Osteoblast (primary cell): ENCODE measurements at regions not wholly inside any gene's neighbourhood (a gene's known extent, or its start where the extent isn't known, plus 50 kb on each side); places are given as distances from the start of the nearest gene placed in this dataset.

Experiments
- DNase-seq: peaks from one replicate; pipeline ENCODE4 v3.0.0; 2011; ENCODE audit warnings: low spot score, mixed read lengths; ENCODE audit not compliant: insufficient read length; ENCODE audit errors: missing footprints
- H2AFZ ChIP-seq: 2 replicates; pipeline ENCODE4 v1.6.0; 2011; ENCODE audit warnings: mild to moderate bottlenecking, low read length
- H3K27ac ChIP-seq: 2 replicates; pipeline ENCODE4 v1.5.1; 2011; ENCODE audit warnings: mild to moderate bottlenecking, low read depth, low read length, moderate library complexity
- H3K27me3 ChIP-seq: 2 replicates; pipeline ENCODE4 v1.6.0; 2012; ENCODE audit warnings: mild to moderate bottlenecking, control low read depth, inconsistent platforms, low read length, moderate library complexity; ENCODE audit not compliant: insufficient read depth
- H3K36me3 ChIP-seq: 2 replicates; pipeline ENCODE4 v1.5.1; 2011; ENCODE audit warnings: mild to moderate bottlenecking, low read length, control low read depth, moderate library complexity; ENCODE audit not compliant: insufficient read depth
- H3K4me1 ChIP-seq: 2 replicates; pipeline ENCODE4 v1.5.1; 2011; ENCODE audit warnings: mild to moderate bottlenecking, low read length, control low read depth, moderate library complexity; ENCODE audit not compliant: insufficient read depth
- H3K4me2 ChIP-seq: 2 replicates; pipeline ENCODE4 v1.6.0; 2011; ENCODE audit warnings: mild to moderate bottlenecking, low read length; ENCODE audit not compliant: insufficient read depth
- H3K4me3 ChIP-seq: fragments of 200-600 bp; sonication (generic); 3 replicates; pipeline ENCODE4 v1.5.1; 2012; ENCODE audit warnings: mild to moderate bottlenecking, low read length, inconsistent platforms; ENCODE audit not compliant: insufficient read depth
- H3K79me2 ChIP-seq: 2 replicates; pipeline ENCODE4 v1.6.0; 2012; ENCODE audit warnings: mild to moderate bottlenecking, low read length, control low read depth, inconsistent platforms; ENCODE audit not compliant: insufficient read depth
- H3K9me3 ChIP-seq: 2 replicates; pipeline ENCODE4 v1.5.1; 2011; ENCODE audit warnings: low read depth, low read length, control low read depth
- H4K20me1 ChIP-seq: 2 replicates; pipeline ENCODE4 v1.6.0; 2012; ENCODE audit warnings: mild to moderate bottlenecking, low read length, control low read depth; ENCODE audit not compliant: insufficient read depth
- TF ChIP-seq, protein P1 (sequence below): IDR thresholded peaks from 2 replicates; pipeline ENCODE4 v1.5.1; 2011; ENCODE audit warnings: mild to moderate bottlenecking, low read depth, low read length, moderate library complexity; ENCODE audit errors: extremely low read depth

DNA sequence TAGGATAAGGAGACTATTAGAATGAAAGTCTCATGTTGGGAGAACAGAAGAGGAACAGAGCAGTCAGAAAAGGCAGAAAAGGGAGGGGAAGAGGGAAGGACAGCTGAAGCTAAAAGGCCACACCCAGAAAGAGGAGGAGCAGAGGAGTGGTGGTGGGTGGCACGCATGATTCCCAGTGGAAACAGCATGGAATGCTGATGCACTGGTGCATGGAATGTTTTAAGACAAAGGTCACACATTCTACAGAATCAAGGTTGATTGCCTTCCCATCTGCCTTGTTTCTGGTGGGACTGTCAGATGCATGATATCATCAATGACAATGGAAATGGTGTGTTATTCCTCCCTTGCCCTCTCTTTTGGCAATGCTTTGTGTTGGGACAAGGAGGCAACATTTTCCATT lies 285.4 kb upstream of the MKI67 start:
- Histone ChIP-seq H2AFZ (no peak overlapping the region), H4K20me1 (no peaks in the 10 kb centered on the region), H3K4me3 (no peak overlapping the region), H3K36me3 (no peaks in the 10 kb centered on the region), H3K79me2 (no peaks in the 10 kb centered on the region), H3K4me1 (no peaks in the 10 kb centered on the region), H3K27ac (no peak overlapping the region), H3K9me3 (peaks cover 8% of the 10 kb centered on the region), H3K27me3 (no peaks in the 10 kb centered on the region), H3K4me2 (no peak overlapping the region)
- TF ChIP-seq, protein P1, sequence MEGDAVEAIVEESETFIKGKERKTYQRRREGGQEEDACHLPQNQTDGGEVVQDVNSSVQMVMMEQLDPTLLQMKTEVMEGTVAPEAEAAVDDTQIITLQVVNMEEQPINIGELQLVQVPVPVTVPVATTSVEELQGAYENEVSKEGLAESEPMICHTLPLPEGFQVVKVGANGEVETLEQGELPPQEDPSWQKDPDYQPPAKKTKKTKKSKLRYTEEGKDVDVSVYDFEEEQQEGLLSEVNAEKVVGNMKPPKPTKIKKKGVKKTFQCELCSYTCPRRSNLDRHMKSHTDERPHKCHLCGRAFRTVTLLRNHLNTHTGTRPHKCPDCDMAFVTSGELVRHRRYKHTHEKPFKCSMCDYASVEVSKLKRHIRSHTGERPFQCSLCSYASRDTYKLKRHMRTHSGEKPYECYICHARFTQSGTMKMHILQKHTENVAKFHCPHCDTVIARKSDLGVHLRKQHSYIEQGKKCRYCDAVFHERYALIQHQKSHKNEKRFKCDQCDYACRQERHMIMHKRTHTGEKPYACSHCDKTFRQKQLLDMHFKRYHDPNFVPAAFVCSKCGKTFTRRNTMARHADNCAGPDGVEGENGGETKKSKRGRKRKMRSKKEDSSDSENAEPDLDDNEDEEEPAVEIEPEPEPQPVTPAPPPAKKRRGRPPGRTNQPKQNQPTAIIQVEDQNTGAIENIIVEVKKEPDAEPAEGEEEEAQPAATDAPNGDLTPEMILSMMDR = no peak
- no peak for DNase-seq

- no peak overlapping the region for H3K27ac ChIP-seq
- TF ChIP-seq, protein P1 = no peak
- H3K79me2 ChIP-seq = no peaks in the 10 kb centered on the region
- no peaks in the 10 kb centered on the region for H3K27me3 ChIP-seq
- no peaks in the 10 kb centered on the region for H4K20me1 ChIP-seq
- no peak overlapping the region for H2AFZ ChIP-seq
- no peaks in the 10 kb centered on the region for H3K4me1 ChIP-seq
- peaks cover 8% of the 10 kb centered on the region for H3K9me3 ChIP-seq
- H3K36me3 ChIP-seq = no peaks in the 10 kb centered on the region
- no peak overlapping the region for H3K4me2 ChIP-seq
- DNase-seq = no peak
- H3K4me3 ChIP-seq = no peak overlapping the region
Observed at GRCh38 chr10:128414568-128414967, 288.3 kb upstream of the MKI67 start.

GRCh38 chr10:128416231-128416630 lies 290.0 kb upstream of the MKI67 start:
- no peaks in the 10 kb centered on the region for H3K27me3 ChIP-seq
- no peaks in the 10 kb centered on the region for H3K79me2 ChIP-seq
- H3K9me3 ChIP-seq = peaks cover 4% of the 10 kb centered on the region
- no peak overlapping the region for H3K4me2 ChIP-seq
- no peaks in the 10 kb centered on the region for H3K36me3 ChIP-seq
- TF ChIP-seq, protein P1 = no peak
- no peak for DNase-seq
- H4K20me1 ChIP-seq = no peaks in the 10 kb centered on the region
- no peaks in the 10 kb centered on the region for H3K4me1 ChIP-seq
- no peak overlapping the region for H2AFZ ChIP-seq
- H3K27ac ChIP-seq = no peak overlapping the region
- no peak overlapping the region for H3K4me3 ChIP-seq

DNA sequence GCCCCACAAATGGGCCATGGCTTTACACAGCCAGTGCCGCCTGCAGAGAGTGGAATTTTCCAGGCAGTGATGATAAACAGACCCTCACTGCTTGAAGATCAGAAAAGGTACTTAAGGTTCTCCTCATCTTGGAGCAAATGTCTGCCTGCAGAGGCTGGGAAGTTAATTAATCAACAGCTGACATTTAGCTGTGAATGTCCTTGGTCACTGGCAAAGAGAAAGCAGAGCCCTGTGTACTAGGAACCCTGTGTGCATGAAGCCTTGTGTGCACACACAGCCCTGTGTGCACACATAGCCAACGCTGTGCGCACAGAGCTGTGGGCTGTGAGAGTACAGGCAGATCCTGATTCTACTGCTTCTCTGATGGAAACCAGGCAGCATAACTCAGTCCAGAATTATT lies 291.6 kb upstream of the MKI67 start:
- no peaks in the 10 kb centered on the region for H3K4me1 ChIP-seq
- H3K79me2 ChIP-seq = no peaks in the 10 kb centered on the region
- no peak overlapping the region for H3K4me2 ChIP-seq
- no peaks in the 10 kb centered on the region for H3K36me3 ChIP-seq
- DNase-seq = no peak
- peaks cover 1% of the 10 kb centered on the region for H3K9me3 ChIP-seq
- no peak overlapping the region for H3K4me3 ChIP-seq
- no peak overlapping the region for H2AFZ ChIP-seq
- no peaks in the 10 kb centered on the region for H4K20me1 ChIP-seq
- no peak overlapping the region for H3K27ac ChIP-seq
- no peaks in the 10 kb centered on the region for H3K27me3 ChIP-seq
- TF ChIP-seq, protein P1 = no peak
